Stimulated activated CD4-positive, alpha-beta T cell treated with anti-CD3 and anti-CD28 coated beads, Interleukin-12 subunit alpha, Interleukin-12 subunit beta, amount 100 ng/mL, for 24 hours (primary cell): ENCODE measurements at regions not wholly inside any gene's neighbourhood (a gene's known extent, or its start where the extent isn't known, plus 50 kb on each side); places are given as distances from the start of the nearest gene placed in this dataset.
"Not testable (repeated sequence)": the region's sequence is repeated elsewhere in the genome, so short reads cannot be mapped to it uniquely, and the experiment has no call there.

Experiments
- DNase-seq, 2 experiments: peaks; one replicate each; pipeline ENCODE4 v3.0.0-alpha.2; 2020; ENCODE audit warnings: low read depth in 2 of 2

DNA sequence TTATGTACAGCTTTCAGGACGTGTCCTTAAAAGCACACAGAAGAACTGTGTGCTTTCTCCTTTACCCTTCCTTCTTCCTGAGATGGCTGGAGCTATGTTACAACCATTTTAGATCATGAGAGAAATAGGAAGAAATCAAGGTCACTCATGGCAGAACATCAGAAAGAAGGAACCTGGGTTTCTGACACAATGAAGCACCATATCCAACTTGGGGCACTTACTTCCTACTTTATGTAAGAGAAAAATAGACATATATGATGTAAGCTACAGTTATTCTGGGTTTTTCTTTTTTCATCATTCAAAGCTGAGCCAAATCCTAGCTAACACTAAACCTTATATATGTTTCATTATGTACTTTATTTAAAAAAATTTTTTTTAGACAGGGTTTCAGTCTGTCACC is 79.5 kb downstream of the FAM161A start:
- DNase-seq: no peak

DNA sequence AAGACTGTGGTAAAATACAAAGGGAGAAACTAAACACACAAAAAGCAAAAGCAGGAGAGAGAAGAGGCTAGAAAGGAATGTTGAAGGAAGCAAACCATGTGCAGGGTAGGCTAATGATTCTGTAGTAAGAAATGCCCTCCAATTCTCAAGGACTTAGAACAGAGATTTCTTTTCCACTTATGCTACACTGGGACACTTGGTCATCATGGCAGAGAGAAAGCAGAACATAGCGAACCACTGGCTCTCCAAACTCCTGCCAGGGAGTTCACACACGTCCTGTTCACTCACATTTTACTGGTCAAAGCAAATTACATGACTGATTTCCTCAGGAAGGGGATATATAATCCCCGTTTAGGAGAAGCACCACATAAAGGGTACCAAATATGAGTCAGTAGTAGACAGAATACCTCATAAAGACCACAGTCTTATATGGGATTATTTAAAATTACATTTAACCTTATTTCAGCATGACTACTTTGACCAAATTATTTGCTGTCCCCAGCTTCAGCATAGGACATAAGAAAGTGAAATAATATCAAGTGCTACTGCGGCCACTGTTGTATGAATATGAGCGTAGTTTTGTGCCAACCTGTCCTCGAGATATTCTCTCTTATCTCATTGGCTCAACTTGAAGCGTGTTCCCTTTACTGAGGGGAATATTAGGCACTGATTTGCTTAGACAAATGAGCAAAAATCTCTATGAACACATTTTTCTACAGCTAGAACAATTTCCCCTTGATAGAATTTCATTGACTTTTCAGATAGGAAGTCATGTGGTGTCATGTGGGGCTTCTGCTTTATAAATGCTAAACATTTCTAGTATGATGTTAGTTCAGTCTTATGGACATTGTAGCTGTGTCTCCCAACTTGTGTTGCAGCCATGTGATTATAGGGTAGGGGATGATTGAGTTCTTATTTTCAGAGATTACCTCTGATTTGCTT is 81.7 kb downstream of the FAM161A start:
- DNase-seq: no peak

DNA sequence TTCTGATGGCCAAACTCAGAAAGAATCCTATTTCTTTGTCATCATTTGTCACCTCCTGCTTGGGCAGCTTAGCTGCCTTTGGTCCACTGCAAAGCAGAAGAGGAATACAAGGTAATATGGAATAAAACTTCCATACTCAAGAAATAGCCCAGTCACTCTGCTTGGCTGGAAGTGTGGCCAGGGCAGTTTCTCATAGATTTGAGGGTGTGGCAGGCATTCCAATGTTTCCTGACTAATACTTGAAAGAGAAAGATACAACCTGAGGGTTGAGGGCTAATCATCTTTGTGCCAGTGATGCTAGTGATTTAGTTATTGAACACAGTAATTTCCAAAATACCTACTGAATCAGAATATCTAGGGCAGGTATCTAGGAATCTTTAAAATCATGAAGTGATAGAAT is 83.1 kb downstream of the FAM161A start:
- no peak for DNase-seq

DNA sequence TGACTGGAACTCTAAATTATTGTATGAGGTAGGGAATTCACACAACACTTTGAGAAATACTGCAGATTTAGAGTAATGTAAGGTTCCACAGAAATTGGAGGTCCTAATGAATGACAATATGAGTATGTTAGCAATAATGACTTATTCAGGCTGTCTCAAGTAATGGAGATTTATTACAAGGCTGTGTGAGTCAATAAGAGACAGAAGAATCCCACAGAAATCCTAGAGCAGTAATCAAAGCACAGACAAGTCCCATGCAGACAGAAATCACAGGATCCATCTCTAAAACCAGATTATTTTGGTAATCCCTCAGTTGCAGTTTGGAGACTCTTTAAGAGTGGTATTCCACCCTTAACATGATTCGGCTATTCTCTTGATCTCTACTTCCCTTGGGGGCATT is 83.6 kb downstream of the FAM161A start:
- no peak for DNase-seq

DNA sequence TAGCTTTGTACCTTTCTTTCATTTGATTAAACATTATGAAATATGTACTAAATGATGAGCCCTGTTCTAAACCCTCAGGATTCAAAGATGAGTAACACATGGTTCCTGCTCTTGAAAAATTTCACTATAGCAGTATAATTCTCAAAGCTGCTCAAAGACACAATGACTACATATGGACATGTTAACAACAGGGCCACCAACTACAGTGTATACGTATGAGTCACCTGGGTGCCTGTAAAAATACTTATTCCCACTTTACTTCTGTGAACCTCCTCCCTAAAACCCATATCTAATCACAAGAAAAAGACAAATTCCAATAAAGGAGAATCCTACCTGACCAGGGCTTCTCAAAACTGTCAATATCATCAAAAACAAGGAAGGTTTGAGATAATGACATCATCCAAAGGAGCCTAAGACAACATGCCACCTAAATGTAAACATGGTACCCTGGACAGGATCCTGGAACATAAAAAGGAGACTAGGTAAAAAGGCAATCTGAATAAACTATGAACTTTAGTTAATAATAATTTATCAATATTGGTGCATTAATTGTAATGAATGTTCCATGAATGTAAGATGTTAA is 84.7 kb downstream of the FAM161A start:
- no peak for DNase-seq

DNA sequence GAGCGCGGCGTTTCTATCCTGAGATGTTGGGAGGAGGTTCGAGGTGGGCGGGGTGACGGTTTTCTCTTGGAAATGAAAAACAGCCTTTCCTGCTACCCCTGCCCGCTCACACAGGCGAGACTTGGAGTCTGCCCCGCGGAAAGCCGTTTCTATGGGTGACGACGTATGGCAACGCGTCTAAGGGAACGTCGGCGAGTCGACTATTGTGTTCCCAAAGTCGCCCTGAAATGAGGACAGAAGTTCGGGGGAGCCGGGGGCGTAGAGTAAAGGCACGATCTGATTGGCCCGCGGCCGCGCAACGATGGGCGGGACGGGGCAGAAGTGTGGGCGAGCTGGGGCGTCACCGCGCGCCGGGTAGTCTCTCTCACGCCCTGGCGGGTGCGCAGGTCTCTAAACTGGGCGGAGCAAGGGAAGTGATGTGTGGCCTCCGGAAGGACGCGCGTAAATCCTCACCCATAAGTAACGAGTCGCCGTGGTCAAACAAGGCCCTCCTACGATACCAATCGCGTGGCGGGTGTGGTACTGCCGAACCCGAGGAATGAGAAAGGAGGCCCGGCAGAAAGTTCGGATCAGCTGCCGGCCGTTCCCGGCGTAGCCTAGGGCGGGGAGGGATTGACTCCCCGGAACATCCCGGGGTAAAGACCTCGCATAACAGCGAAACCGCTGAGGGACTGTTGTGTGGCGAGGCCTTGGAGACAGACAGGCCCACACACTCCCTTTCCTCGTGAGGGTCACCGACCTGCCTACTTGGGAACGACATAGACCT is 89.6 kb downstream of the FAM161A start:
- DNase-seq: peak; percentile 94

DNA sequence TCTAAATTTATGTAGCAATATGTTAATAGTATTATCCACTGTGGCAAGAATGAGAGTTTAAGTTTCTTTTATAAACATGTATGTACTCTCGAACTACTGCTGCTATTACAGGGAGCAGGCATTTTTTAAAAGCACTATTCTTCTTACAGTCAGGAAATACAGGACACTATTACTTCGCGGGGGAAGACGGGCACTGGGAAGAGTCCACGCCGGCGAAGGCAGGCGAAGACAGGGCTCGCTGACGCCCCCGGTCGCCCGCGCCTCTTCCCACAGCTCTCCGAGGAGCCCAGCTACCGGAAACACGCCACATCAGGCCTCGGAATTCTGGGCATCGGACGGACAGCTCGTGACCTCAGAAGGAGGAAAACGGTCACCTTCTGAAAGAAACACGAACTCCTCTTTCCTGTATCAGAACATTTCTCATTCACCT is 90.2 kb downstream of the FAM161A start:
- no peak for DNase-seq

DNA sequence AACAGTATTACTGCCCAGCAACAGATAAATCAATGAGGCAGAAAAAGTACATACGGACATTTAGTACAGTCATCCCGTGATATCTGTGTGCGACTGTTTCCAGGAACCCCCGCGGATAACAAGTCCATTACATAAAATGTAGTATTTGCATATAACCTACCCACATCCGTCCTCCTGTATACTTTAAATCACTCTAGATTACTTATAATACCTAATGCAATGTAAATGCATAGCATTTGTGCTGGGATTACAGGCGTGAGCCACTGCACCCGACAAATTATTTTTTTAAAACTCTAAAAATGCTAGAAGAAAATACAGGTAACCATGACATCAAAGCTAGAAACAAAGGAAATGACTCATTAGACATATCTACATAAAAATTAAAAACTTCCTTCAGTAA is 91.6 kb downstream of the FAM161A start:
- no peak for DNase-seq

DNA sequence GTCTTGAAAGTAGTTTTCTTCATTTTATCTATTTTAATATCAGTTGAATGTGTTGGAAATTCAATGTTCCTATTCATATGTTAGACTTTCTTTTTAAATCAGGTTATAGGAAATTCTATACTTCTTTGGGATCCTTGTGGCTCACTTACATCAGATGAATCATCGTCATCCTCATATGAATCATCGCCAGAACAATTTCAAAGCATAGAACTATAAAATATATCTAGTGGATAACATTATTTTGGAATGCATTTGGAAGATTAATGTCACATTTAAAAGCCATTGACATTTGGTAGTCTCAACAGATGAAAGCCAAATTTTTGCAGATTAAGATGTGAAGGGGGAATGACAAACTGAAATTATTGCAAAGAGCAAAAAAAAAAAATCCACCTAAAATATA is 94.1 kb downstream of the FAM161A start:
- DNase-seq: no peak

DNA sequence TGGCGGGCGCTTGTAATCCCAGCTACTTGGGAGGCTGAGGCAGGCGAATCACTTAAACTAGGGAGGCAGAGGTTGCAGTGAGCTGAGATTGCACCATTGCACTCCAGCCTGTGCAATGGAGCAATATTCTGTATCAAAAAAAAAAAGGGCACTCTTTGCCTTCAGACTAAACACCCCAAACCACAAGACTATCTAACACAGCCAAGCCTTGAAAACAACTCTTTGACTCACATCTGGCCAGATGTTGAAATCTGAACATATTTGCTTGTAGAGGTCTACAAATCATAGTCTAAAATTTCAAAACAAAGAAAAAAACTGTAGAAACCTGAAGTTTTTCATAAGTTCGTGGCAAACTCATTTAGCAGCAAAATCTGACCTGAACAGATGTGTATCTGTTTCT is 94.9 kb downstream of the FAM161A start:
- no peak for DNase-seq

DNA sequence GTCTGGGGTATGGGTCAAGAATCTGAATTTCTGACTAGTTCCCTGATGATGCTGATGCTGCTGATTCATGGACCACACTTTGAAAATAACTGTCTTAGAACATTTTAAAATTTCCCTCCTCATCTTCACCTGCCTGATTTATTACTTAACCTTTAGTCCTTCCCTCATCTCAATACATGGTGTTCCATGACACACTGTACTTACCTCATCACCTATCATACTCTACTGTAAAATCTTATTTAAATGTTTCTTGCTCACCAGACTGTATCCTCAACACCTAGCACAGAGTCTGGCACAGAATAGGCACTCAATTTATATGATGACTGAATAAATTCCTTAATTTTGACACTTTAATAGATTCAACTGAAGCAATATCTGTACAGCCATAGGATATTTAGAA is 95.7 kb downstream of the FAM161A start:
- no peak for DNase-seq

DNA sequence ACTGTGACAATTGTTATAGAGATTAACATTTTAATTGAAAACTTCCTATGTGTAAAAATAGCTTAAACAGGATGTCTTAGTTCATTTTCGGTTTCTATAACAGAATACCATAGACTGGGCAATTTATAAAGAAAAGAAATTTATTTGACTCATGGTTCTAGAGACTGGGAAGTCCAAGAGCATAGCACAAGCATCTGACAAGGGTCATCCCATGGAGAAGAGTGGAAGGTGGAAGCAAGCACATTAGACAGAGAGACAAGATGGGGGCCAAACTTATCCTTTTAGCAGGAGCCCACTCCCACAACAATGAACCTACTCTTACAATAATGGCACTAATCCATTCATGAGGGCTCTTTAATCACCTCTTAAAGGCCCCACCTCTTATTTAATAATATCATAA is 100.3 kb downstream of the FAM161A start:
- no peak for DNase-seq

DNA sequence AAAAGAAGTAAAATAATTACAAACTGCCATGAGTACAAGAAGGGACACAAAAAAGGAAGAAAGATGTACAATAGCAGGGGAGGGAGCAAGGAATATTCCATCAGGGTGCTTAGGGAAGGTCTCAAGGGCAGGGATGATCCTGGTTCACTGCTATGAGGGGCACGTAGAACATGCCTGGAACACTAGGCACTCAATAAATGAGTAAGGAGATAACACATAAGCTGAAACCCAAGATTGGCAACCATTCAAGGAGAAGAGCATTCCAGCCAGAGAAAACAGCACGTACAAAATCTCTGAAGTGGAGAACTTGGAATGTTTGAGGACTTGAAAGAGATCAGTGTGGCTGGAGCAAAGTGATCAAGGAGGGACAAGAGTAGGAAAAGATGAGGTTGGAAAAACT is 103.2 kb downstream of the FAM161A start:
- DNase-seq: no peak

DNA sequence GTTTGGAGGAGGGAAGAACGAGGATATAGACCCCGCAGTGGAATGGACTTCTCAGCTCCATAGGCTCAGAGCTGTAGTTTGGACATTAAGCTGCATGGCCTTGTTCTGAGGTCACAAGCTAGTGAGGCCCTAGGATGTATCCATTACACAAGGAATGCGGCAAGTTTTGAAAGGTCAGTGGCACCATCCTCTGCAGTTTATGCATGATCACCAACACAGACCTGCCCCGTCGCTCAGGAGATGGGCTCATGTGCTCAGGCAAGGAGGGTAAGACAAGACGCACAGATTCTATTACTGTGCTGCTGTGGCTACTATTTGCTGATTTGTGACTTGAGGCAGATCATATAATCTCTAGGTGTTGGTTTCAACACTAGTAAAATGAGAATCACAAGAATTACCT is 110.9 kb downstream of the FAM161A start:
- DNase-seq: no peak

DNA sequence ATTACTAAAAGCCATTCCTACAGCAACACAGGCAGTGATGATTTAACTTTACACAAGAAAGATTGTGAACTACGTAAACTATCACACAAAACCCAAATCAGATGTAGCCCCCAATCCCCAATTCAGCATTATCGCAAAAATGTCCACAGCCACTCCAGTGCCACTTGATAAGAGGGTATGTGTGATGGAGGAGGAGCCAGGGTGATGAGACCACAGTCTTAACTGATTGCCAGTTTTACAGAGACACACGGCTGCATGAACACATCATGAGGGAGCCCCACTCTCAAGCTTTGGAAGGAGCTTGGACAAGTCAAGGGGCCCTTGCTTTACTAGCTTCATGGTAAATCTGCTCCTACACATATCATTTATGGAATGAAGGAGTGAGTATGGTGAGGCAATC is 116.0 kb downstream of the FAM161A start:
- no peak for DNase-seq

DNA sequence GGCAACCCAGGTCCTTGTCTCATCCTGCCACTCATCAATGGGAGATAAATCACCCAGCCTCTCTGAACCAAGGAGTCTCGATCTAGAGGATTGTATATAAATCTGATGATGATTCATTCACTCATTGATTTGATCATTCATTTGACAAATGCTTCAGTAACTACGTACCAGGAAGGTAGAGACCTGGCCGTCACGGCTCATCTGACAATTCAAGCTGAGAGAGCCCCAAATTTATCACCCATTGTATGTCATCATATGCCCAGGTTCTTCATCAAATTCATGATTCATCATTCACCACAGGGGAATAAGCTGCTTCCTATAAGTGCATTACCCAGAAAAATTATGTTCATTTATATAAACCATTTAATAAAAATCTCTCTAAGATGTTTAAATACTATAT is 116.9 kb downstream of the FAM161A start:
- no peak for DNase-seq

DNA sequence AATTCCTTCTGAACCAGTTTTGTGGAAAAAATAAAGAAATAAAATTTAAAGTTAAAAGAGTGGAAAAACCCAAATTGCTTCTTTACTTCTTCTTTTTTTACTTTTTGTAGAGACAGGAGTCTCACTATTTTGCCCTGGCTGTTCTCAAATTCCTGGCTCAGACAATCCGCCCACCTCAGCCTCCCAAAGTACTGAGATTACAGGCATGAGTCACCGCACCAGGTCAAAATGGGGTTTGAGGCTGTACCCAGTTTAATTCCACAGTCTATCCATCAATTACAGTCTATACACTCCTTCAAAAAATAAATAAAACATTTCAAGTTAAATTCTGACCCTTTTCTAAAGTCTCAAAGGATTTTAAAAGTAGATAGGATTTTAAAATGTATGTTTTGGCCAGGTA is 120.3 kb downstream of the FAM161A start:
- DNase-seq: no peak

DNA sequence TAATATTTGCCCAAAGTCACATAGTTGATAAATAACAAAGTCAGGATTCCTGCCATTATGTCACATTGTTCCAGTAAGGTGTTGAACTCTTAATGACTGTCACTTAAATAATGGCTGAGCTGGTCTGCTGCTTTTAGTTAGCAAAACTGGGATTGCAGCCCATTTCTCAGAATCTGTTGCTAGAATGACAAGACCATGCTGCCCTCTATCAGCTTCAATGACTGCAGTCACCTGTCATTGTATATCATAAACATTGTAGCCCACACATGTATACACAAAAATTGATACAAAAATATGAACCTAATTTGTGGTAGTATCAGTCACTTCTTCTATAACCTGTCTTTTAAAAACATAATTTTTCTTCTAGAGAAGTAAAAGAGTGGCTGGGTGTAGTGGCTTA is 121.1 kb downstream of the FAM161A start:
- no peak for DNase-seq

DNA sequence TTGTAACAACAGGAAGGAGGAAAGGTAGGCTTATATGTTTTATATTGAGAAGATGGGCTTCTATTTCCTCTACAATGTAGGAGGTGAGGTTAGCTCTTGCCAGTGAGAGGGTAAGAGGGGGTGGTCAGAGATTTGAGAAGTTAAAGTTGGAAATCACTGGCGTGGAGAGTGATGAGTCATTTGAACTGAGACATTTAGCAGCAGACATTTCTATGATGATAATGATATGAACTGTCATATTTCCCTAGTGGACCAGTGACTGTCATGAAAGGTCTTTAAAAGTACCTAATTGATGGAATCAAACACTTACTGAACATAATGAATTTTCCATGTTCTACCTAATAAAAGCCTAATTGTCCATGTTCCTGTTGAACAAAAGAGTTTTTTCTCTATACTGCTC is 126.1 kb downstream of the FAM161A start:
- DNase-seq: no peak

DNA sequence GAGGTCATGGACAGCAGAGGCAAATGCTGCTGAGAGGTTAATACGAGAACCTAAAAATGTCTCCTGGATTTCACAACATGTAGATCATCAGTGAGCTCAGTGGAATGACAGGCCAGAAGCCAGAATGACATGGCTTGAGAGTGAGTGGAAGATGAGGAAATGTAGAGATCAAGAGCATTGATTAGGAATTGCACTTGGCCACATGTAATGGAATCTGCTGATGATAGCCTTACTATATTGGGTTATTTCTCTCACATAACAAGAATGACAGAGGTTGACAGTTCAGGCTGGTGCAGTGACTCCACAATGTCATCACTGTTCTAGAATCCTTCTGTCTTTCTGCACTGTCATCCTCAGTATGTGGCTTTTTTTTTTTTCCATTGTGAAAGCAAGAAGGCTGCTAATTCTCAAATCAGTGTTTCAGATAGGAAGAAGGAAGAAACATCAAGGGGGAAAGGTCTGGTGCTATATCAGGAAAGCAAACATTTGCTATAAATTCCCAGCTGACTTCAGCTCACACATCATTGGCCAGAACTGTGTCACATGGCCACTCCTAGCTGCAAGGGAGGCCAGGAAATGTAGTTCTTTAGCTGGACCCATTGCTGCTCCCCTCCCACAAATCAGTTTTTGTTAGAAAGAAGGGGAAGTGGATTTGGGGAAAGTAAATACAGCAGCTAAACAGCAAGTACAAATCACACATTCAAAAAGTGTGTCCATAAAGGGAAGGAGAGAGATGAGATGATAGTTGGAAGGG is 127.2 kb downstream of the FAM161A start:
- DNase-seq: no peak

DNA sequence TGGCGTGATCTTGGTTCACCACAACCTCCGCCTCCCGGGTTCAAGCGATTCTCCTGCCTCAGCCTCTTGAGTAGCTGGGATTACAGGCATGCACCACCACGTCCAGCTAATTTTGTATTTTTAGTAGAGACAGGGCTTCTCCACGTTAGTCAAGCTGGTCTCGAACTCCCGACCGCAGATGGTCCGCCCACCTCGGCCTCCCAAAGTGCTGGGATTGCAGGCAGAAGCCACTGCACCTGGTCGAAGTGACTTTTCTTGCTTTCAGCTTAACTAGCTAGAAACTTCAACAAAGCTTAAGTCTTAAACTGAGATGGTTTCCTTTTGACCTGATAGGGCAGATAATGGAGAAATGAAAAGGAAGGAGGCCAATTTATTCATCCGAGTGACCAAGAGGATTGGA is 130.5 kb downstream of the FAM161A start:
- DNase-seq: not testable (repeated sequence)

DNA sequence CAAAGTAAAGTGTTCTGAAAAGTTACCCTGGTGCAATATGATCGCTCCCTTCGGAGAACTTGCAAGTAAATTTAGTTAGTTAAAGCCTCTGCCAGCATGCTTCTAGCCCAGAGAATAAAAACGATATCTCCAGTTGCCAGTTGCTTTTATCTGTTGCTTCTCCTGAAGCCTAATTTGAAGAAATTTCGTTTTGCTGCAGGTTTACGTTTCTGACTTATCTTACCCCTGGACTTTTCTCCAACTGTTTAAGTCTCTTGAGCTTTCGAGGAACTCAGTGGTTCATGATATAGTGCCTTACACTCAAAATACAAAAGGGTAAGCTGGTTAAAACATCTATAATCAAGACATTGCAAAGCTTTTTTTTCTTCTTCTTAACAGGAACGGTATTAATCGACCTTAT is 131.1 kb downstream of the FAM161A start:
- DNase-seq: no peak
